HepG2 (cell line): ENCODE measurements at regions not wholly inside any gene's neighbourhood (a gene's known extent, or its start where the extent isn't known, plus 50 kb on each side); places are given as distances from the start of the nearest gene placed in this dataset.

Experiments
- EHMT2 ChIP-seq: fragments of 200-600 bp; sonication (generic); IDR thresholded peaks from 2 replicates; pipeline ENCODE4 v1.7.0; 2017; ENCODE audit warnings: antibody characterized with exemption, low read depth, low read length, borderline replicate concordance
- GZF1 ChIP-seq: sonication (generic); formaldehyde crosslinking; IDR thresholded peaks from 2 replicates; pipeline ENCODE4 v1.5.1; 2020; ENCODE audit warnings: mild to moderate bottlenecking, missing genetic modification reagents
- PRDM15 ChIP-seq: sonication (generic); formaldehyde crosslinking; IDR thresholded peaks from 2 replicates; pipeline ENCODE4 v1.4.0; 2020; ENCODE audit warnings: missing genetic modification reagents
- RFXANK ChIP-seq: IDR thresholded peaks from 2 replicates; pipeline ENCODE4 v1.6.1; 2016
- TARDBP ChIP-seq: sonication (generic); formaldehyde crosslinking; IDR thresholded peaks from 2 replicates; pipeline ENCODE4 v1.8.0; 2022; ENCODE audit warnings: mild to moderate bottlenecking, missing genetic modification reagents
- ZNF367 ChIP-seq: sonication (generic); formaldehyde crosslinking; IDR thresholded peaks from 2 replicates; pipeline ENCODE4 v1.4.0; 2020; ENCODE audit warnings: missing genetic modification reagents, borderline replicate concordance
- ZXDC ChIP-seq: sonication (generic); formaldehyde crosslinking; IDR thresholded peaks from 2 replicates; pipeline ENCODE4 v1.5.0; 2020; ENCODE audit warnings: mild to moderate bottlenecking, missing genetic modification reagents

DNA sequence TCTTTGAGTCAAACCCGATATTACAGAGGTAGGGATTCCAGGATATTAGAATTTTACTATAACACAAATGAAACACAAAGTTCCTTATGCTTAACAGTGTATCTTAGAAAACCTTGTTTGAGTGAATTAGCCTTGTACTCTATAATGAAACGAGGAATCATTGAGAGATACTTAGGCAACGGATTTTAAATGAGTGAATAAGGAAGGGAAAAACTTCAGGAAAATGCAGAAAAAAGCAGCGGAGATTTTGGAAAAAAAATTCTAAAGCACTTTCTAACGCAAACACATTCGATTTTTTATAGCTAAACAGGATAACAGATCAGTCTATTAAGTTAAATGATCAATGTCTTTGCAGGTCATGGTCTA is 137.3 kb downstream of the HFE start (continued):
- no peak for TF ChIP-seq PRDM15 (CRISPR knock-in tag)
- no peak for TF ChIP-seq ZNF367
- TF ChIP-seq RFXANK (CRISPR knock-in tag): no peak
- TF ChIP-seq EHMT2: peak; percentile 23; the same call in 1 of the 2 replicates
- no peak for TF ChIP-seq ZXDC (CRISPR knock-in tag)
- TF ChIP-seq GZF1 (CRISPR knock-in tag): 0 out of 2 replicates have a peak, but pooled peaks have one; percentile 0
- TF ChIP-seq TARDBP: 0 out of 2 replicates have a peak, but pooled peaks have one; percentile 10
